Left lung (tissue), 4 donors: ENCODE measurements at regions not wholly inside any gene's neighbourhood (a gene's known extent, or its start where the extent isn't known, plus 50 kb on each side); places are given as distances from the start of the nearest gene placed in this dataset.
"Not testable (repeated sequence)": the region's sequence is repeated elsewhere in the genome, so short reads cannot be mapped to it uniquely, and the experiment has no call there.

Source experiments
- ATAC-seq: fragments of 200-7000 bp; cut with Tn5 transposase; one replicate; pipeline ENCODE4 v1.9.1; 2020; ENCODE audit warnings: moderate library complexity
- DNase-seq, 4 donors: peaks; one replicate each; pipeline ENCODE4 v3.0.0-alpha.2; 2013 to 2020
- H3K27ac ChIP-seq, 2 donors: fragments of 200-600 bp; sonication (generic) in 1 of 2; one replicate each; pipeline versions ENCODE4 v1.5.0 to v1.8.0; 2020 to 2021
- H3K27me3 ChIP-seq, 2 donors: fragments of 200-600 bp; sonication (generic) in 1 of 2; one replicate each; pipeline versions ENCODE4 v1.5.0 to v1.8.0; 2020 to 2021
- H3K36me3 ChIP-seq, 2 donors: fragments of 200-600 bp; sonication (generic) in 1 of 2; one replicate each; pipeline versions ENCODE4 v1.5.0 to v1.8.0; 2020 to 2021
- H3K4me1 ChIP-seq, 2 donors: fragments of 200-600 bp; one replicate each; pipeline ENCODE4 v1.8.0; 2021
- H3K4me3 ChIP-seq, 2 donors: fragments of 200-600 bp; sonication (generic) in 1 of 2; one replicate each; pipeline versions ENCODE4 v1.5.0 to v1.8.0; 2020 to 2021; ENCODE audit warnings: mild to moderate bottlenecking in 1 of 2
- H3K9me3 ChIP-seq, 2 donors: fragments of 200-600 bp; sonication (generic) in 1 of 2; one replicate each; pipeline versions ENCODE4 v1.5.0 to v1.8.0; 2020 to 2021
- CTCF ChIP-seq, 2 donors: fragments of 200-600 bp; sonication (generic) in 1 of 2; IDR thresholded peaks; one replicate each; pipeline versions ENCODE4 v1.5.0 to v1.8.0; 2021; ENCODE audit warnings: antibody characterized with exemption in 2 of 2
- intact Hi-C, 2 donors: fragments of 100-400 bp; cut with DNase I; formaldehyde crosslinking; loops; one replicate each; pipeline versions ENCODE4 v1.11.2 to v1.14.2; 2022
- donor health status: DM: no; HTN: yes; CAD: no.
- donor health status: DM: no; HTN: no; CAD: no.

- Histone ChIP-seq H3K36me3 (no peaks in the 10 kb centered on the region), H3K4me3 (no peak overlapping the region), H3K9me3 (peaks cover 0 to 7% of the 10 kb centered on the region in 2 donors), H3K4me1 (no peaks in the 10 kb centered on the region), H3K27me3 (no peaks in the 10 kb centered on the region), H3K27ac (no peak overlapping the region)
- intact Hi-C loops, result no loop called here
- no peak for ATAC-seq
- DNase-seq, result no peak
- TF ChIP-seq CTCF (IDR thresholded peaks at IDR 0.05), result no peak
Measured at GRCh38 chr7:52592698-52593097, 442.7 kb upstream of the POM121L12 start.

DNA sequence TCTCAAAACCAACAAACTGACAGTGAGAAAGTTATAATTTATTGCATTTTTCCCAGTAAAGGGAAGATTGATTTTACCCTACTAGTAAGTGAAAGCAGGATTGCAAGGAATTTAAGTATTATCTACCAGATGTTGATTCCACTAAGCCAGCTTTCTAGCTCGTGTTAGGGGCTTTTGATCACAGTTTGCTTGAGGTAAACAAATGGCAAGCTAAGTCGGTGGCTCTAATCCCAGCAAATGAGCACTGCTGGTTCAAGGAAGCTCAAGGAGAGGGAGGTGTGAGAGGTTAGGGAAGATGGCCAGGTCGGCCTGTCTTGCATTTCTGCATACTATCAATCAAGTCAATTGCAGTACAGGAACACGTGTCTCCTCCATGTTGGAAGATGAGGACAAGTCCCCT, 448.7 kb upstream of the POM121L12 start:
- DNase-seq, result no peak
- no peaks in the 10 kb centered on the region for H3K4me1 ChIP-seq
- intact Hi-C loops, result no loop called here
- no peak overlapping the region for H3K4me3 ChIP-seq
- no peak overlapping the region for H3K27ac ChIP-seq
- H3K27me3 ChIP-seq, result no peaks in the 10 kb centered on the region
- no peak for ATAC-seq
- H3K36me3 ChIP-seq, result no peaks in the 10 kb centered on the region
- TF ChIP-seq CTCF (IDR thresholded peaks at IDR 0.05), result no peak
- peaks cover 0 to 7% of the 10 kb centered on the region in 2 donors for H3K9me3 ChIP-seq

GRCh38 chr7:52584041-52584440, 451.4 kb upstream of the POM121L12 start:
- no peaks in the 10 kb centered on the region for H3K4me1 ChIP-seq
- TF ChIP-seq CTCF (IDR thresholded peaks at IDR 0.05), result no peak
- intact Hi-C loops, result no loop called here
- no peak overlapping the region for H3K27ac ChIP-seq
- no peak for DNase-seq
- ATAC-seq, result no peak
- no peak overlapping the region for H3K4me3 ChIP-seq
- peaks cover 0 to 7% of the 10 kb centered on the region in 2 donors for H3K9me3 ChIP-seq
- H3K36me3 ChIP-seq, result no peaks in the 10 kb centered on the region
- no peaks in the 10 kb centered on the region for H3K27me3 ChIP-seq

DNA sequence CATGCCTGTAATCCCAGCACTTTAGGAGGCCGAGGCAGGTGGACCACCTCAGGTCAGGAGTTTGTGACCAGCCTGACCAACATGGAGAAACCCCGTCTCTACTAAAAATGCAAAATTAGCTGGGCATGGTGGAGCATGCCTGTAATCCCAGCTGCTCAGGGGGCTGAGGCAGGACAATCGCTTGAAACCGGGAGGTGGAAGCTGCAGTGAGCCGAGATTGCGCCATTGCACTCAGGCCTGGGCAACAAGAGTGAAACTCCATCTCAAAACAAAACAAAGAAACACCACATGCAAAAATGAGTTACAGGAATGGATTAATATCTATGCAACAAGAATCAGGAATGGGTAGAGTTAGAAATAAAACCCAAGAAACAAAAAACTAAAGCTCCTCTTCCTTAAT, 462.3 kb upstream of the POM121L12 start:
- ATAC-seq, H3K27me3 ChIP-seq, H3K27ac ChIP-seq, DNase-seq, intact Hi-C loops, H3K4me3 ChIP-seq, H3K36me3 ChIP-seq, H3K4me1 ChIP-seq, H3K9me3 ChIP-seq: not testable (repeated sequence)

DNA sequence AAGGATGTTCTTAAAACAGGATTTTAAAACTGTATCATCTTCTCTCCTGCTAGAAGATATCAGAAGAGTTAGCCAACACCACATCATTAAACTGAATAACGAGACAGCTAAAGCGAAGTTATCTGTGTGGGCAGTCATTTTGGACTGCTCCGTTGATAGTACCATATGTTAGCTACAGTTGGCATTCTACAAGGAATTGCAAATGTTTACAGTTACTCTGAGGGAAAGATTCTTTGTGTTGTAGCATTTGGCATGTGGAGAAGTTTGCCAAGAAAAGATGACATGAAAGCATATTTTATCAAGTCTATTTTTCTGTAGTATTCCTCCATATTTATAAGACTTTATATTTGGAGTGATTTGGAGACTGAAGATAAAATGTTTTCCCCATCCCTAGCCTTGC, 464.4 kb upstream of the POM121L12 start:
- Histone ChIP-seq H3K27ac (no peak overlapping the region), H3K4me1 (no peaks in the 10 kb centered on the region), H3K36me3 (no peaks in the 10 kb centered on the region), H3K9me3 (no peaks in the 10 kb centered on the region), H3K27me3 (no peaks in the 10 kb centered on the region), H3K4me3 (no peak overlapping the region)
- DNase-seq, result no peak
- no peak for ATAC-seq
- no peak for TF ChIP-seq CTCF (IDR thresholded peaks at IDR 0.05)
- intact Hi-C loops, result no loop called here

- intact Hi-C loops, result no loop called here
- Histone ChIP-seq H3K9me3 (no peaks in the 10 kb centered on the region), H3K4me3 (no peak overlapping the region), H3K27ac (no peak overlapping the region), H3K36me3 (no peaks in the 10 kb centered on the region), H3K27me3 (no peaks in the 10 kb centered on the region), H3K4me1 (no peaks in the 10 kb centered on the region)
- no peak for ATAC-seq
- no peak for TF ChIP-seq CTCF (IDR thresholded peaks at IDR 0.05)
- DNase-seq, result no peak
Measured at GRCh38 chr7:52569151-52569550, 466.3 kb upstream of the POM121L12 start.
